COLO668 (cell line): ENCODE measurements at regions not wholly inside any gene's neighbourhood (a gene's known extent, or its start where the extent isn't known, plus 50 kb on each side); places are given as distances from the start of the nearest gene placed in this dataset.

Experiments
- DNase-seq: peaks from one replicate; lab custom pipeline; 2025; ENCODE audit not compliant: unreplicated experiment; lab: John Stamatoyannopoulos, UW

- no peak for DNase-seq
Observed at GRCh38 chr5:105563842-105564241, 2001.3 kb upstream of the NUDT12 start.

- no peak for DNase-seq
Observed at GRCh38 chr5:105554568-105555169, 1992.1 kb upstream of the NUDT12 start.

GRCh38 chr5:105544300-105544699, 1981.7 kb upstream of the NUDT12 start:
- no peak for DNase-seq

GRCh38 chr5:105536675-105537074, 1974.1 kb upstream of the NUDT12 start:
- no peak for DNase-seq

GRCh38 chr5:105530716-105531261, 1968.2 kb upstream of the NUDT12 start:
- no peak for DNase-seq

- no peak for DNase-seq
Observed at GRCh38 chr5:105529851-105530250, 1967.3 kb upstream of the NUDT12 start.

GRCh38 chr5:105508519-105508918, 1945.9 kb upstream of the NUDT12 start:
- DNase-seq, result no peak

GRCh38 chr5:105506692-105507277, 1944.2 kb upstream of the NUDT12 start:
- DNase-seq, result no peak

- DNase-seq, result no peak
Observed at GRCh38 chr5:105503950-105504349, 1941.4 kb upstream of the NUDT12 start.

- DNase-seq, result no peak
Observed at GRCh38 chr5:105501315-105501714, 1938.7 kb upstream of the NUDT12 start.

- peak; percentile 5 for DNase-seq
Observed at GRCh38 chr5:105475401-105475800, 1912.8 kb upstream of the NUDT12 start.

- no peak for DNase-seq
Observed at GRCh38 chr5:105462377-105462776, 1899.8 kb upstream of the NUDT12 start.

- no peak for DNase-seq
Observed at GRCh38 chr5:105460721-105461120, 1898.1 kb upstream of the NUDT12 start.

GRCh38 chr5:105453216-105453807, 1890.7 kb upstream of the NUDT12 start:
- DNase-seq, result no peak

- no peak for DNase-seq
Observed at GRCh38 chr5:105448271-105448670, 1885.7 kb upstream of the NUDT12 start.

GRCh38 chr5:105430516-105430915, 1867.9 kb upstream of the NUDT12 start:
- DNase-seq, result no peak

GRCh38 chr5:105428451-105429380, 1866.1 kb upstream of the NUDT12 start:
- DNase-seq, result no peak

- DNase-seq, result no peak
Observed at GRCh38 chr5:105414067-105414466, 1851.5 kb upstream of the NUDT12 start.

GRCh38 chr5:105413406-105413990, 1850.9 kb upstream of the NUDT12 start:
- no peak for DNase-seq

GRCh38 chr5:105409695-105410094, 1847.1 kb upstream of the NUDT12 start:
- no peak for DNase-seq

- no peak for DNase-seq
Observed at GRCh38 chr5:105407200-105407599, 1844.6 kb upstream of the NUDT12 start.
